SKM-1 (cell line): ENCODE measurements at regions not wholly inside any gene's neighbourhood (a gene's known extent, or its start where the extent isn't known, plus 50 kb on each side); places are given as distances from the start of the nearest gene placed in this dataset.
"Not testable (repeated sequence)": the region's sequence is repeated elsewhere in the genome, so short reads cannot be mapped to it uniquely, and the experiment has no call there.

Experiments
- DNase-seq: peaks from one replicate; lab custom pipeline; 2025; ENCODE audit not compliant: unreplicated experiment; lab: John Stamatoyannopoulos, UW

DNA sequence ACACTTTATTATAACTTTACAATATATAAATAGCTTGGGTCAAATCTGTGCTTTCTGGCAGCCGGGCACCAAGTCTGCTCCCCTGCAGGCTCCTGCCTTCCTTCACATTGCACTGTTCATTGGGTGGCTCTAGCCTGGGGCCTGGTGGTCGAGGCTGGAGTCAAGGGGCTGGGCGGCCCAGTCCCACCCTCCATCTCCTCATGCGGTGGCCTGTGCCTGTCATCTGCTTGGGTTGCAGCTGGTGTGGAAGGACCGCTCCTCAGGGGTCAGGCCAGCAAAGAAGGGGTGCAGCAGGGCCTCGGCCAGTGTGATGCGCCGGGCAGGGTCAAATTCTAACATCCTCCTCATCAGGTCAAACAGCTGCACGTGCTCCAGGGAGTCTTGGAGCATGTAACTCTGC, 106.7 kb upstream of the SLC24A2 start:
- DNase-seq, result not testable (repeated sequence)

DNA sequence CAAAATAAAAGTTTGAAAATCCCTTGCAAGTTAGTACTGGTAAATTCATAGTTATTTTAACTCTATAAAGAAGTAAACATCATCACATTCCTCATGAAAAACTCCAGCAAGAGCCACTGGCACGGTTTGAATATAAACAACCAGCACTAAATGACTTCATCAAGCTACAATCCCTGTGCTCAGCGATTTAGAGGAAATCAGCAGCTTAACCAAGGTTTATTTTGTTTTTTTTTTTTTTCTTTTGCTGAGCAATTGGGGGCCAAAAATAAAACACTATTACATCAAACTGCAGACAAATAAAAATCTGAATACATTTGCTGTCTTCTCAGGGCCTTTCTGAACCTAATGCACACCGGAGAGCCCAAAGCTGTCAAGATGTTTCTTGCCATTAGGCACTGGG, 106.2 kb upstream of the SLC24A2 start:
- no peak for DNase-seq

DNA sequence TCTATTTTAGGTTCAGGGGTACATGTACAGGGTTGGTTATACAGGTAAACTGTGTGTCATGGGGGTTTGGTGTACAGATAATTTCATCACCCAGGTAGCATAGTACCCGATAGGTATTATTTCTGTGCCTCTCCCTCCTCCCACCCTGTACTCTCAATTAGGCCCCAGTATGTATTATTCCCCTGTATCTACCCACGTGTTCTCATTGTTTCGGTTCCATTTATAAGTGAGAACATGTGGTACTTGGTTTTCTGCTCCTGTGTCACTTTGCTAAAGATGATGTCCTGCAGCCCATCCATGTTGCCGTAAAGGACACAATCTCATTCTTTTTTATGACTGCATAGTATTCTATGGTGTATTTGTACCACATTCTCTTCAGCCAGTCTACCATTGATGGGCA, 96.8 kb upstream of the SLC24A2 start:
- DNase-seq, result no peak

DNA sequence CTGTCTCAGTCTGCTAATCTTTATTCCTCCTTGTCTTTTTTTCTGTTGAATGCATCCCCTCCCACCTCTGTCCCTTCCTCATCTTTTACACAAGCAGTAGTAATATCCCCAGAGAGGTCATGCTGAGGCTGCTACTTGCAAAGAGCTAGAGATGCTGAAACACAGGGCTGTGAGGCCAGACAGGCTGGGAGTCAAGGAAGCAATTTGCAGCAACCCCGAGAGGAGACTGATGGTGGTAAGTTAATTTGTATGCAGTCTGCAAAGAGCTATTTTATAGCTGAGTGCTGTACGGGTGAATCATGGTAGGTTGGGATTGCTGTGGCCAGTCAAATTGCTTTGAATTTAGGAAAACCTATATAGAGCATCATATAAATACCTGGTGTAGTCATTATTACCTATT, 90.2 kb upstream of the SLC24A2 start:
- no peak for DNase-seq

DNA sequence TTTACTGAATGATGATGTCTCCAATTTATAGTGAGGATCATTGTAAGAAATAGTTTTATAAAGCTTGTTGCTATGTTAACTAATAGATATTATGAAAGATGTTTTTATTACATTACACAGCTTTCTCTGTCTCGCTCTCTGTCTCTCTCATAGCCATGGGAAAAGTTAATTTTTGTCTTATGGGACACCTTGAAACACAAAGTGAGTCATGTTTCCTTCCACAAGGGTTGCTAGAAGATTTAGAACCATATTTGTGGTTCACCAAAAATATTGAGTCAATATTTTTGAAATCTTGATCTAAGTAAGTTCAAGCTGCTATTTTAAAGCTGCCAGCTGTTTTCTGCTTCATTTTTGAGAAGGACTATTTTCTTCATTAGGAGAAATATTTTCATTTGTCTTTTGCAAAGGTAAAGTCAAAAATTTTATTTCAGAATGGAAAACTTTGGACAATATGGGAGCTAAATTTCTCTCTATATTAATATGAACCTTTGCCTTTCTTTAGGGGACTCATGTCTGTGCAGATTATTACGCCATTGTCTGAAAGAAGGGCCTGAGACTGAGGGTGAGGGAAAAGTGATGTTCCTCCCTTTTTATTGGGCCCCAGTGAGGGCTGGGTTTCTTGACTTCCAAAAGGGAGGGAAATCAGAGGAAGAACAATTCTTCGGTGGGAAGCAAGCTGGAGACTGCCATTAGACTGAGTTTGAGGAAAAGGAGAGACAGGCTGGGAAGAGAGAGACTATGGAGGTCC, 87.9 kb upstream of the SLC24A2 start:
- no peak for DNase-seq

DNA sequence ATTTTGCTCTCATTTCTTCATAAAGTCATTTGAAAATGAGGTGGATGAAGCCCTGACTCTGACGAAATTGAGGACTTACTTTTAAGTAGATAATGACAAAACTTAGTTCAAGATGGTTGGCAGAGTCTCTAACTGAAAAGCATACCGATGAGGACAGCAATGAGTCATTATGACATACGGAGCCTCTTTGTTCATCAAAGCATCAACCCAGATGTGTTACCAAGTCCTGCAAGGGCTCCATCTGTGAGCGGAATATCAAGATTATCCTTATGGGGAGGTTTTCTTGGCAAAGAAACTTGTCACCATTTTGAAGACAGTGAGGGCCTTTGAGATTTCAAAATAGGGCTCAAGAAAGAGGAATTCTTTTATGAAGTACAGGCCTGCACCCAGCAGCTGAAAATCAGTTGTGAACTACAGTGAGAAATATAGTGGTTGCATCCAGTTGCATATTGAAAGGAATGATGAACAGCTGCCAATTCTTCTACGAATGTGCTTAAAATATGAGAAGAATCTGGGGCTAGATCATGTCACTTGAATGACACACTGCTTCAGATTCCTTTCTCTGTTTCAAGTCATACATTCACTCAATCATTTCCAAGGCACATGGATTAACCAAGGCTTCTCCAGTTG, 86.6 kb upstream of the SLC24A2 start:
- no peak for DNase-seq

DNA sequence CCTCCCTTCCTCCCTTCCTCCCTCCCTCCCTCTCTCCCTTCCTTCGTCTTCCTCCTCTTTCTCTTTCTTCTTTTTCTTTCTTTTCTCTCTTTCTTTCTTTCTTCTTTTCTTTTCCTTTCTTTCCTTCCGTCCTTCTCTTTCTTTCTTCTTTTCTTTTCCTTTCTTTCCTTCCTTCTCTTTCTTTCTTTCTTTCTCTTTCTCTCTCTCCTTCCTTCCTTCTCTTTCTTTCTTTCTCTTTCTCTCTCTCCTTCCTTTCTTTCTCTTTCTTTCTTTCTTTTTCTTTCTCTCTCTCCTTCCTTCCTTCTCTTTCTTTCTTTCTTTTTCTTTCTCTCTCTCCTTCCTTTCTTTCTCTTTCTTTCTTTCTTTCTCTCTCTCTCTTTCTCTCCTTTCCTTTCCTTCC, 84.4 kb upstream of the SLC24A2 start:
- not testable (repeated sequence) for DNase-seq

DNA sequence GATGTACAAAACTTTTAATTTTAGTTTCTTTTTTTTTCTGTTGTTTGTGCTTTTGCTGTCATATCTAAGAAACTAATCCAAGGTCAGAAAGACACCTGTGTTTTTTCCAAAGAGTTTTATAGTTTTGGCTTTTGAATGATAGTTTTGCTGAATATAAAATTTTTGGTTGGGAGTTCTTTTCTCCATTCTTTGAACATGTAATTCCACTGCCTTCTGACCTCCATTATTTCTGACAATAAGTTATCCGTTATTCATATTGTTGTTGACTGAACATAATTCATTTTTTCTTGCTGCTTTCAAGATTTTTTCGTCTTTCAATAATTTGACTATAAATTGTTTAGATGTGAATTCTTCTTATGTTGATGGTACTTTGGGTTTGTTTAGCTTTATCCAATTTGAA, 82.2 kb upstream of the SLC24A2 start:
- no peak for DNase-seq

DNA sequence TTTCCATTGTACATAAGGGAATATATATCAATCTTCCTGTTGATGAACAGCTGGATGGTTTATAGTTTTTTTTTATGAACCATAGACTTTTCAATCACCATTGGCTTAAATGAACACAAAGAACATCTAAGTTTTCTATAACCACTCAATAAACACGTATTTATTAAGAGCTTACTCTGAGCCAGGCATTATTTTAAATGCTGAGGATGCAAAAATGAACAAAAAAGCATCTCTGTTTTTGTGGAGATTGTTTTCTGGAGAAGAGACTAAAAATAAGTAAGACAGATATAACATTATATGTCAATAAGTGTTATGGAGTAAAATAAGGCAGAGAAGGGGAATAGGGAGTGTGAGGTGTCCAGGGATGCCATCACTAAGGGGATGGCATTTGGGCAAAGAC, 52.1 kb upstream of the SLC24A2 start:
- no peak for DNase-seq
